A673 (cell line): ENCODE measurements at regions not wholly inside any gene's neighbourhood (a gene's known extent, or its start where the extent isn't known, plus 50 kb on each side); places are given as distances from the start of the nearest gene placed in this dataset.

Experiments
- EZH2 ChIP-seq: fragments of 200-600 bp; sonication (generic); IDR thresholded peaks from 2 replicates; pipeline ENCODE4 v1.6.1; 2017; ENCODE audit warnings: borderline replicate concordance, low read depth, mild to moderate bottlenecking, mixed read lengths, antibody characterized with exemption, low read length; ENCODE audit not compliant: poor library complexity, severe bottlenecking
- TF ChIP-seq, protein P1 (sequence below): fragments of 300-800, 200-600 bp; sonication (generic); conservative IDR thresholded peaks from 2 replicates; pipeline ENCODE4 v1.5.1; 2017; ENCODE audit warnings: low read depth, mild to moderate bottlenecking, antibody characterized with exemption, low read length, moderate library complexity, mixed read lengths

- TF ChIP-seq, protein P1, sequence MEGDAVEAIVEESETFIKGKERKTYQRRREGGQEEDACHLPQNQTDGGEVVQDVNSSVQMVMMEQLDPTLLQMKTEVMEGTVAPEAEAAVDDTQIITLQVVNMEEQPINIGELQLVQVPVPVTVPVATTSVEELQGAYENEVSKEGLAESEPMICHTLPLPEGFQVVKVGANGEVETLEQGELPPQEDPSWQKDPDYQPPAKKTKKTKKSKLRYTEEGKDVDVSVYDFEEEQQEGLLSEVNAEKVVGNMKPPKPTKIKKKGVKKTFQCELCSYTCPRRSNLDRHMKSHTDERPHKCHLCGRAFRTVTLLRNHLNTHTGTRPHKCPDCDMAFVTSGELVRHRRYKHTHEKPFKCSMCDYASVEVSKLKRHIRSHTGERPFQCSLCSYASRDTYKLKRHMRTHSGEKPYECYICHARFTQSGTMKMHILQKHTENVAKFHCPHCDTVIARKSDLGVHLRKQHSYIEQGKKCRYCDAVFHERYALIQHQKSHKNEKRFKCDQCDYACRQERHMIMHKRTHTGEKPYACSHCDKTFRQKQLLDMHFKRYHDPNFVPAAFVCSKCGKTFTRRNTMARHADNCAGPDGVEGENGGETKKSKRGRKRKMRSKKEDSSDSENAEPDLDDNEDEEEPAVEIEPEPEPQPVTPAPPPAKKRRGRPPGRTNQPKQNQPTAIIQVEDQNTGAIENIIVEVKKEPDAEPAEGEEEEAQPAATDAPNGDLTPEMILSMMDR, result no peak
- no peak for TF ChIP-seq EZH2
These were observed 874.9 kb downstream of the EFNB2 start for GRCh38 chr13:105660561-105660960.
